IPS-18a (cell line): ENCODE measurements at regions not wholly inside any gene's neighbourhood (a gene's known extent, or its start where the extent isn't known, plus 50 kb on each side); places are given as distances from the start of the nearest gene placed in this dataset.

Experiments used
- H3K27ac ChIP-seq: one replicate; pipeline ENCODE4 v1.5.1; 2013; ENCODE audit warnings: low read length
- H3K27me3 ChIP-seq: one replicate; pipeline ENCODE4 v1.6.1; 2013; ENCODE audit warnings: mild to moderate bottlenecking, low read length; ENCODE audit not compliant: control insufficient read depth, insufficient read depth
- H3K36me3 ChIP-seq: one replicate; pipeline ENCODE4 v1.6.1; 2013; ENCODE audit warnings: low read depth, low read length; ENCODE audit not compliant: control insufficient read depth
- H3K4me1 ChIP-seq: one replicate; pipeline ENCODE4 v1.6.1; 2013; ENCODE audit warnings: low read depth, low read length; ENCODE audit not compliant: control insufficient read depth
- H3K4me3 ChIP-seq: one replicate; pipeline ENCODE4 v1.5.1; 2013; ENCODE audit warnings: low read length
- H3K9ac ChIP-seq: one replicate; pipeline ENCODE4 v1.6.1; 2013; ENCODE audit warnings: mild to moderate bottlenecking, low read length, moderate library complexity
- H3K9me3 ChIP-seq: one replicate; pipeline ENCODE4 v1.6.1; 2013; ENCODE audit warnings: low read depth, low read length; ENCODE audit not compliant: control insufficient read depth

DNA sequence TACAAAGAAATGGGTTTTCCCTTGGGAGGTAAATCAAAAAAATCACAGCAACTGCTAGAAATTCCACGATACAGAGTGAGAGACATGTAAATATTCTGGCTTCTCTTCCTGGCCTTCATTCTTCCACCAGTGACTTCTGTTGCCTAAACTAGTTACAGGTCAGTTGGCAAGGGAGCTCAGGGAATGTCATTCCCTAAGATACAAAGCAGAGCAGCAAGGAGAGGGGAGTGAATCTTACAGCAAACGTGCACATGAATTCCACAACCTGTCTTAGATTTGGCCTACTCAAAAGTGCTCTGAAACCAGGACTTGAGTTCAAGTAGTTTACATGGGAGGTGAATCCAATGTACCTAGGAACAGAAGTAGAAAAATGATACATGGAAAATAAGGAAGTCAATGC is 445.3 kb upstream of the LRRC7 start:
- Histone ChIP-seq H3K9ac (no peak overlapping the region), H3K27me3 (no peaks in the 10 kb centered on the region), H3K4me1 (peaks cover 8% of the 10 kb centered on the region), H3K4me3 (no peak overlapping the region), H3K36me3 (no peaks in the 10 kb centered on the region), H3K27ac (no peak overlapping the region), H3K9me3 (no peaks in the 10 kb centered on the region)

GRCh38 chr1:69123486-69123885 is 444.2 kb upstream of the LRRC7 start:
- no peaks in the 10 kb centered on the region for H3K9me3 ChIP-seq

GRCh38 chr1:69126796-69127195 is 440.9 kb upstream of the LRRC7 start:
- Histone ChIP-seq H3K4me3 (no peak overlapping the region), H3K27ac (no peak overlapping the region), H3K9me3 (no peaks in the 10 kb centered on the region), H3K9ac (no peak overlapping the region), H3K4me1 (peaks cover 6% of the 10 kb centered on the region), H3K36me3 (no peaks in the 10 kb centered on the region), H3K27me3 (no peaks in the 10 kb centered on the region)

More at GRCh38 chr1:69123486-69123885, 444.2 kb upstream of the LRRC7 start:
- no peak overlapping the region for H3K4me3 ChIP-seq
- no peaks in the 10 kb centered on the region for H3K36me3 ChIP-seq
- no peak overlapping the region for H3K27ac ChIP-seq
- H3K27me3 ChIP-seq, result no peaks in the 10 kb centered on the region
- no peak overlapping the region for H3K9ac ChIP-seq
- peaks cover 8% of the 10 kb centered on the region for H3K4me1 ChIP-seq

GRCh38 chr1:69128204-69128603 is 439.5 kb upstream of the LRRC7 start:
- no peak overlapping the region for H3K27ac ChIP-seq
- no peak overlapping the region for H3K4me3 ChIP-seq
- peaks cover 6% of the 10 kb centered on the region for H3K4me1 ChIP-seq

DNA sequence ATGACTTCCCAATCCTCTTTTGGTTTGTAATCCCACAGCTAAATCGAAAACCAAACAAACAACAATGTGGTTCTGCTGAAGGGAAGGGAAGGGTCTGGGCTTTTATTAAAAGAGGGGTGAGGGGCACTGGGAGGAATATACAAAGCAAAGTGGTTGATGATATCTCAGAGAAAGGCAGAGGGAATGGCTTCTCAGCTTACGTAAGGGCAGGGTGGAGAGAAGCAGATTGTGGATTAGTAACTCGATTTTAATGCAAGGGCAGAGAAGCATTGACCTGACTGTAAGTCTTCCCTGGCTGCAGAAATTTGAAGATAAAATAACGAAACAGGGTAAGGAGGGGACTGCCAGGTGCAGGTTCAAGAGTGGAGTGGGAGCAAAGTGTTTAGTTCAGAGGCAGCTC is 438.2 kb upstream of the LRRC7 start:
- no peaks in the 10 kb centered on the region for H3K36me3 ChIP-seq
- H3K27ac ChIP-seq, result no peak overlapping the region
- no peaks in the 10 kb centered on the region for H3K9me3 ChIP-seq
- H3K4me3 ChIP-seq, result no peak overlapping the region
- peaks cover 6% of the 10 kb centered on the region for H3K4me1 ChIP-seq
- no peak overlapping the region for H3K9ac ChIP-seq
- H3K27me3 ChIP-seq, result no peaks in the 10 kb centered on the region

More at GRCh38 chr1:69128204-69128603, 439.5 kb upstream of the LRRC7 start:
- H3K9ac ChIP-seq, result no peak overlapping the region
- no peaks in the 10 kb centered on the region for H3K36me3 ChIP-seq
- no peaks in the 10 kb centered on the region for H3K9me3 ChIP-seq
- no peaks in the 10 kb centered on the region for H3K27me3 ChIP-seq

GRCh38 chr1:69138172-69138571 is 429.6 kb upstream of the LRRC7 start:
- no peak overlapping the region for H3K4me3 ChIP-seq
- H3K4me1 ChIP-seq, result peaks cover 5% of the 10 kb centered on the region
- H3K36me3 ChIP-seq, result no peaks in the 10 kb centered on the region
- no peak overlapping the region for H3K9ac ChIP-seq
- H3K9me3 ChIP-seq, result peaks cover 6% of the 10 kb centered on the region
- H3K27me3 ChIP-seq, result no peaks in the 10 kb centered on the region
- H3K27ac ChIP-seq, result no peak overlapping the region

GRCh38 chr1:69139007-69139406 is 428.7 kb upstream of the LRRC7 start:
- Histone ChIP-seq H3K4me3 (no peak overlapping the region), H3K27ac (no peak overlapping the region), H3K27me3 (no peaks in the 10 kb centered on the region), H3K36me3 (no peaks in the 10 kb centered on the region), H3K9ac (no peak overlapping the region), H3K9me3 (peaks cover 6% of the 10 kb centered on the region), H3K4me1 (peaks cover 5% of the 10 kb centered on the region)

DNA sequence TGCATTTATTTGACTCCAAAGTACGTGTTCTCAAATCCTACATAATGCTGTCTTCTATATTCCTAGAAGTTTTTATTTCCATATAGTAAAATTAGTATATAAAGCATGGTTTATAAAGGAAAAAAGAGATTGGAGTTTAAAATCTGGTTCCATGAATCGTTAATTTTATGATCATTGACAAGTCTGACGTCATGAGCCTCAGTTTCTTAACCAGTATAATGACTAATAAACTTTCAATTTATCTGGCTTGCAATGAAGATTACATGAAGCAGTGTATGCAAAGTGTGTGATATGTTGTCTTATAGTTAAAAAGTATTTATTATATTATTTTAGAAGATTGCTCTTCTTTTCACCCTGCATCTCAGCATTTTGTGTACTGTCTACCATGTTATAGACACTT is 421.4 kb upstream of the LRRC7 start:
- H3K9me3 ChIP-seq, result no peaks in the 10 kb centered on the region
- H3K27ac ChIP-seq, result no peak overlapping the region
- no peaks in the 10 kb centered on the region for H3K27me3 ChIP-seq
- peaks cover 14% of the 10 kb centered on the region for H3K4me1 ChIP-seq
- no peak overlapping the region for H3K9ac ChIP-seq
- H3K4me3 ChIP-seq, result no peak overlapping the region
- no peaks in the 10 kb centered on the region for H3K36me3 ChIP-seq

DNA sequence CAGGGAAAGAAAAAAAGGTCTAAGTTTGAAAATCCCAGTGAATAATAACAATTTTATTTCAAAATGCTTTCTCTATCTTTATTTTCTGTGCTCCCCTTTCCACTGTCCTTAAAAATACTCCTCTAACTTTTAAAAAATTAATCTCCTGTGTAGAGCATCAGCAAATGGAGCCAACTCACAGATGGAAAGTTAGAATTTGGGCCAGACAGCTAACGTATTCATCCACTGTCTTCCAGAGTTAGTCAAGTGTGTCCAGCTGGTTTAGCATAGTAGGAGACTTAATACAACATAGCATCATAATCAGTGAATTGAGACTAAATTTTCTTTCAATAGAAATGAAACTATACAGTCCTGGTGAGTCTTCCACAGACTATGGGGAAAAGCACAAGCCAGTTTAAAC is 419.0 kb upstream of the LRRC7 start:
- Histone ChIP-seq H3K9me3 (no peaks in the 10 kb centered on the region), H3K36me3 (no peaks in the 10 kb centered on the region), H3K4me3 (no peak overlapping the region), H3K27me3 (no peaks in the 10 kb centered on the region), H3K9ac (no peak overlapping the region), H3K27ac (no peak overlapping the region), H3K4me1 (peaks cover 14% of the 10 kb centered on the region)

- no peak overlapping the region for H3K27ac ChIP-seq
- no peaks in the 10 kb centered on the region for H3K4me1 ChIP-seq
- no peaks in the 10 kb centered on the region for H3K9me3 ChIP-seq
- H3K36me3 ChIP-seq, result no peaks in the 10 kb centered on the region
- H3K9ac ChIP-seq, result no peak overlapping the region
- H3K27me3 ChIP-seq, result no peaks in the 10 kb centered on the region
- H3K4me3 ChIP-seq, result no peak overlapping the region
These were observed 410.5 kb upstream of the LRRC7 start for GRCh38 chr1:69157046-69157756.

- no peak overlapping the region for H3K27ac ChIP-seq
- no peak overlapping the region for H3K4me3 ChIP-seq
- H3K27me3 ChIP-seq, result no peaks in the 10 kb centered on the region
- H3K9ac ChIP-seq, result no peak overlapping the region
- H3K9me3 ChIP-seq, result no peaks in the 10 kb centered on the region
- no peaks in the 10 kb centered on the region for H3K4me1 ChIP-seq
- no peaks in the 10 kb centered on the region for H3K36me3 ChIP-seq
These were observed 404.5 kb upstream of the LRRC7 start for GRCh38 chr1:69163241-69163640.

GRCh38 chr1:69163779-69164178 is 403.9 kb upstream of the LRRC7 start:
- Histone ChIP-seq H3K4me1 (no peaks in the 10 kb centered on the region), H3K27ac (no peak overlapping the region), H3K9ac (no peak overlapping the region), H3K4me3 (no peak overlapping the region), H3K9me3 (no peaks in the 10 kb centered on the region), H3K27me3 (no peaks in the 10 kb centered on the region), H3K36me3 (no peaks in the 10 kb centered on the region)
